ENCODE measurements at regions not wholly inside any gene's neighbourhood (a gene's known extent, or its start where the extent isn't known, plus 50 kb on each side); places are given as distances from the start of the nearest gene placed in this dataset.

DNA sequence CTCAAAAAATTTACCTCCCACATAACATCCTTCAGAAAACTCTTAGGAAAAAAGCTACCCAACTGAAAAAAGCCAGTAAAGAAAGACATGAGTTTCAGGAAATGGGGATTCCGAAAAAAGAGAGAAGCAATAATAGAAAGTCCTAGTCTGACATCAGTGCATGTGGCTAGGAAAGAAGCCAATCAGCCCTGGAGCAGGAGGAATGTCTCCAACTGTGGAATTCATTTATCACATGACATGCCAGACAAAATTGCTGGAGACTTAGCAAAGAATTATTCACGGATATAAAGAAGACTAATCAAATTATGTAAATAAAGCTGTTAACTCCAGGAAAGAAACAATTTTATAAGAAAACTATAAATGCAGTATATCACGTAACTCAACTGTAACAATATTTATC lies 258.9 kb upstream of the RARB start:
- no peaks in the 10 kb centered on the region for H3K9me3 ChIP-seq (ENCODE audit: control insufficient read depth in 2 of 2, insufficient read depth in 1 of 2, low read depth in 1 of 2, low read length in 1 of 2)
- H3K36me3 ChIP-seq (ENCODE audit: control insufficient read depth in 3 of 3, insufficient read depth in 2 of 3, low read depth in 1 of 3, low read length in 3 of 3): no peaks in the 10 kb centered on the region
- no peak overlapping the region for H3K27ac ChIP-seq (ENCODE audit: low read depth in 1 of 3, low read length in 2 of 3)
- FAIRE-seq: no peak
- H3K4me1 ChIP-seq (ENCODE audit: control insufficient read depth in 3 of 3, insufficient read depth in 2 of 3, low read depth in 1 of 3, low read length in 2 of 3): no peaks in the 10 kb centered on the region
- H3K4me3 ChIP-seq (ENCODE audit: low read depth in 1 of 3, low read length in 3 of 3): no peak overlapping the region
- WGBS, 3 donors: 65 to 80% (median 71%) methylated on average over 3 of the region's 3 CpGs
- H3K27me3 ChIP-seq (ENCODE audit: control insufficient read depth in 3 of 3, insufficient read depth in 3 of 3, low read length in 3 of 3): peaks cover 0 to 3% (median 0%) of the 10 kb centered on the region in 3 donors
- no peak for DNase-seq

- H3K27me3 ChIP-seq (ENCODE audit: control insufficient read depth in 3 of 3, insufficient read depth in 3 of 3, low read length in 3 of 3): peaks cover 0 to 3% (median 0%) of the 10 kb centered on the region in 3 donors
- no peak for DNase-seq
- WGBS, 3 donors: 63 to 74% (median 66%) methylated on average over 3 of the region's 3 CpGs
- no peaks in the 10 kb centered on the region for H3K36me3 ChIP-seq (ENCODE audit: control insufficient read depth in 3 of 3, insufficient read depth in 2 of 3, low read depth in 1 of 3, low read length in 3 of 3)
- FAIRE-seq: no peak
- no peak overlapping the region for H3K4me3 ChIP-seq (ENCODE audit: low read depth in 1 of 3, low read length in 3 of 3)
- no peaks in the 10 kb centered on the region for H3K4me1 ChIP-seq (ENCODE audit: control insufficient read depth in 3 of 3, insufficient read depth in 2 of 3, low read depth in 1 of 3, low read length in 2 of 3)
- no peaks in the 10 kb centered on the region for H3K9me3 ChIP-seq (ENCODE audit: control insufficient read depth in 2 of 2, insufficient read depth in 1 of 2, low read depth in 1 of 2, low read length in 1 of 2)
- H3K27ac ChIP-seq (ENCODE audit: low read depth in 1 of 3, low read length in 2 of 3): no peak overlapping the region
Measured at GRCh38 chr3:25170021-25170420, 258.0 kb upstream of the RARB start.

DNA sequence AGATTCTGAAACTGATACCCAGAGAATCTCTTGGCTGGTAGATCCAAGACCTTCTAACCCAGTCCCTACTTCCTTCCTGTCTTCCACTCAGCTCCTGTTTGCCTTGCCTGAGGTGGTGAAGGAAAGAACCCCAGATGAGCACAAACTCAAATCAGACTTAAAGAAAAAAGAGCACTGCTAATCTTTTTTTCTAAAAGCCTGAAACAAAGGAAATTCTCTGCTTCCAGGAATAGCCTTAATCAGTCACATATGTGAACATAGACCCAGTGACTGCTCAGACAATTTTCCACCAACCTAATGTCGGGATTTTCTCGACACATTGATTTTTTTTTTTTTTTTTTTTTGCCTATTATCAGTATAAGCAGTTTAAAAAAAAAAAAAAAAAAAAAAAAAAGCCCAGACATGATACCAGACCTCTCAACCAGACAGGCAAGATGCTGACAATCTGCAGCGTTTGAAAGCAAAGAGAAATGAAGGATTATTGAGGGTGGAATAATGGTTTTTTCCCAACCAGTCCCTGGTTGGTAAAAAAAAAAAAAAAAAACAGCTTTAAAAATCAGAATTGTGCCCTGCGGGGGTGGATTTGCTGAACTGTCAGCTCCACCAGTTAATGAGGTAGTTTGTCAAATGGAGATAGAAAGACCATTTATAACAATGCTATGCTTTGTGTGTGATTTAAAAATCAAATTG lies 256.8 kb upstream of the RARB start:
- H3K4me3 ChIP-seq (ENCODE audit: low read depth in 1 of 3, low read length in 3 of 3): no peak overlapping the region
- WGBS, 3 donors: 50 to 77% (median 76%) methylated on average over 4 of the region's 4 CpGs
- H3K36me3 ChIP-seq (ENCODE audit: control insufficient read depth in 3 of 3, insufficient read depth in 2 of 3, low read depth in 1 of 3, low read length in 3 of 3): no peaks in the 10 kb centered on the region
- no peaks in the 10 kb centered on the region for H3K4me1 ChIP-seq (ENCODE audit: control insufficient read depth in 3 of 3, insufficient read depth in 2 of 3, low read depth in 1 of 3, low read length in 2 of 3)
- DNase-seq (no peak), FAIRE-seq (no peak)
- peaks cover 0 to 5% (median 0%) of the 10 kb centered on the region in 3 donors for H3K27me3 ChIP-seq (ENCODE audit: control insufficient read depth in 3 of 3, insufficient read depth in 3 of 3, low read length in 3 of 3)
- no peak overlapping the region for H3K27ac ChIP-seq (ENCODE audit: low read depth in 1 of 3, low read length in 2 of 3)
- no peaks in the 10 kb centered on the region for H3K9me3 ChIP-seq (ENCODE audit: control insufficient read depth in 2 of 2, insufficient read depth in 1 of 2, low read depth in 1 of 2, low read length in 1 of 2)

DNA sequence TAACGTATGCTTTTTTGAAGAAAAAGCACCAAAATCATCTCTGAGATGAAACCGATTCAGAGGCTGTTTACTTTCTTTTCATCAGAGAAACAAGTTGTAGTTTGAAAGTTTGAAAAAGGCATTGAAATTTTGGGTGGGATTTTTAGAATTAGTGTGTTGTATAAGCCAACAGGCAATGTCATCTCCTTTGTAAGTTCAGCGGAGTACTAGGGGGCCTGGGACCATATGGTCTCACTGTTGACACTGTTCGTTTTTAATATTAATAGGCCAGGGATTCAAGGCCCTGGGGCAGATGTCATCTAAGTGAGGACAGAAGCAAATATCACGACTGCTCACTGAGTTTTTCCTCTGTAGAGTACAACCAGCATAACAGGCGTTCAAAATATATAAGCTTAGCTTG lies 256.2 kb upstream of the RARB start:
- 73 to 83% (median 78%) methylated on average over 6 of the region's 6 CpGs for WGBS, 3 donors
- Histone ChIP-seq H3K4me3 (ENCODE audit: low read depth in 1 of 3, low read length in 3 of 3) (no peak overlapping the region), H3K27ac (ENCODE audit: low read depth in 1 of 3, low read length in 2 of 3) (no peak overlapping the region), H3K9me3 (ENCODE audit: control insufficient read depth in 2 of 2, insufficient read depth in 1 of 2, low read depth in 1 of 2, low read length in 1 of 2) (no peaks in the 10 kb centered on the region), H3K4me1 (ENCODE audit: control insufficient read depth in 3 of 3, insufficient read depth in 2 of 3, low read depth in 1 of 3, low read length in 2 of 3) (no peaks in the 10 kb centered on the region), H3K27me3 (ENCODE audit: control insufficient read depth in 3 of 3, insufficient read depth in 3 of 3, low read length in 3 of 3) (peaks cover 0 to 5% (median 0%) of the 10 kb centered on the region in 3 donors), H3K36me3 (ENCODE audit: control insufficient read depth in 3 of 3, insufficient read depth in 2 of 3, low read depth in 1 of 3, low read length in 3 of 3) (no peaks in the 10 kb centered on the region)
- no peak for FAIRE-seq
- no peak for DNase-seq

DNA sequence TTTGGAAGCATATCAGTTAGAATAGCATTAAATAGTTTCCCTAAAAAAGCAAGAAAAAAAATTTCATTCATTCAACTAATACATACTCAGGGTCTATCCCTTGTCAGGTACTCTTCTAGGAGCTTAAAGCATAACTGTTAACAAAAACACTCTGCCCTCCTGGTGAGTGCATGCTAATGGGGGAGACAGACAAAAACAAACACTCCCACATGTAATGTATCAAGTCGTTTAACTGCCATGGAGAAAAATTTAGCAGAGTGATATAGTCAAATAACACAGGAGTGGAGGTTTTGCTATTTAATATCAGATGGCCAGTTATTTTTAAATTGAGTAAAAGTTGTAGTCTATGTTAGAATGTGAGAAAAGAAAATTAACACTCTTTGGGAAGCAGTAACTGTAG lies 254.5 kb upstream of the RARB start:
- FAIRE-seq: no peak
- Histone ChIP-seq H3K4me3 (ENCODE audit: low read depth in 1 of 3, low read length in 3 of 3) (no peak overlapping the region), H3K27me3 (ENCODE audit: control insufficient read depth in 3 of 3, insufficient read depth in 3 of 3, low read length in 3 of 3) (peaks cover 0 to 5% (median 0%) of the 10 kb centered on the region in 3 donors), H3K9me3 (ENCODE audit: control insufficient read depth in 2 of 2, insufficient read depth in 1 of 2, low read depth in 1 of 2, low read length in 1 of 2) (no peaks in the 10 kb centered on the region), H3K4me1 (ENCODE audit: control insufficient read depth in 3 of 3, insufficient read depth in 2 of 3, low read depth in 1 of 3, low read length in 2 of 3) (no peaks in the 10 kb centered on the region), H3K27ac (ENCODE audit: low read depth in 1 of 3, low read length in 2 of 3) (no peak overlapping the region), H3K36me3 (ENCODE audit: control insufficient read depth in 3 of 3, insufficient read depth in 2 of 3, low read depth in 1 of 3, low read length in 3 of 3) (no peaks in the 10 kb centered on the region)
- no peak for DNase-seq
- 17 to 30% (median 28%) methylated on average over 1 of the region's 1 CpG for WGBS, 3 donors

GRCh38 chr3:25174251-25174650 lies 253.8 kb upstream of the RARB start:
- FAIRE-seq (no peak), DNase-seq (no peak)
- Histone ChIP-seq H3K36me3 (ENCODE audit: control insufficient read depth in 3 of 3, insufficient read depth in 2 of 3, low read depth in 1 of 3, low read length in 3 of 3) (no peaks in the 10 kb centered on the region), H3K4me1 (ENCODE audit: control insufficient read depth in 3 of 3, insufficient read depth in 2 of 3, low read depth in 1 of 3, low read length in 2 of 3) (no peaks in the 10 kb centered on the region), H3K9me3 (ENCODE audit: control insufficient read depth in 2 of 2, insufficient read depth in 1 of 2, low read depth in 1 of 2, low read length in 1 of 2) (no peaks in the 10 kb centered on the region), H3K4me3 (ENCODE audit: low read depth in 1 of 3, low read length in 3 of 3) (no peak overlapping the region), H3K27me3 (ENCODE audit: control insufficient read depth in 3 of 3, insufficient read depth in 3 of 3, low read length in 3 of 3) (peaks cover 0 to 5% (median 0%) of the 10 kb centered on the region in 3 donors), H3K27ac (ENCODE audit: low read depth in 1 of 3, low read length in 2 of 3) (no peak overlapping the region)
- WGBS, 3 donors: 87 to 92% (median 88%) methylated on average over 13 of the region's 13 CpGs

DNA sequence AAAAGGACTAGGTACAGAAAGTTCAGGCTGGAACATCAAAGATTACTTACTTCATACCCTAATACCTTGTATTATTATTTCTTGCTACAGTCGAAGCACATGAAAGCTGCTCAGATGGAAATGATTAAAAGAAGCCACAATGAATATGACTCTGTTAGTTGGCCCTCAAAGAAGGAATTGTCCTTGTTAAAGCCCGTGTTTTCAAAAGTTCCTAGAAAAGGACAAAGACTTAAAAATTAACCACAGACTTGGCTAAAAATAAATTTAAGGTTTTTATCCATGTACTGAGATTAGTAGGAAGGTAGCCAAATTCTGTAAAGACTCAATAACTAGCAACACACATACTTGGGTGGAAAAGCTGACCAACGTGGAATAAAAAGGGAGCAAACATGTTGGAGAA lies 251.0 kb upstream of the RARB start:
- FAIRE-seq: no peak

DNA sequence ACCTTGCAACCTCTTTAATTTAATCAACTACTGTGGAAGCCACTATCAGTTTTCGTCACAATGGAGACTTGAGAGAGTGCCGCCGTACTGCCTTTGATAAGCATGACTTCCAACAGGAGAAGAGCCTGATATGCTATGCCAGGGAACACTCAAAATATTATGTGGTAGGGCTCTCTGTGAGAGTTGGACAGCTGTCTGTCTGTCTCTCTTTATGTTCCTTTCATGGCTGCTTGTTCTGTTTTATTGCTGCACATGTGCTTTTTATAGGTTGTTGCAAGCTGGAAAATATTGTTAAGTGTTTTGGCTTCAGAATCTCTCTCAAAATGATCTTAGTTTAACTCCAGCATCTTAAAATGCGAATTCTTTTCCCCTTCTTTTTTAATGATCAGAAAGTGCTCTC lies 249.4 kb upstream of the RARB start:
- Histone ChIP-seq H3K9me3 (ENCODE audit: control insufficient read depth in 2 of 2, insufficient read depth in 1 of 2, low read depth in 1 of 2, low read length in 1 of 2) (no peaks in the 10 kb centered on the region), H3K4me3 (ENCODE audit: low read depth in 1 of 3, low read length in 3 of 3) (no peak overlapping the region), H3K27me3 (ENCODE audit: control insufficient read depth in 3 of 3, insufficient read depth in 3 of 3, low read length in 3 of 3) (peaks cover 0 to 2% (median 0%) of the 10 kb centered on the region in 3 donors), H3K4me1 (ENCODE audit: control insufficient read depth in 3 of 3, insufficient read depth in 2 of 3, low read depth in 1 of 3, low read length in 2 of 3) (no peaks in the 10 kb centered on the region), H3K27ac (ENCODE audit: low read depth in 1 of 3, low read length in 2 of 3) (no peak overlapping the region), H3K36me3 (ENCODE audit: control insufficient read depth in 3 of 3, insufficient read depth in 2 of 3, low read depth in 1 of 3, low read length in 3 of 3) (no peaks in the 10 kb centered on the region)
- WGBS, 3 donors: 76 to 89% (median 89%) methylated on average over 4 of the region's 4 CpGs
- no peak for DNase-seq
- no peak for FAIRE-seq

More for the DNA sequence above, 251.0 kb upstream of the RARB start:
- no peak overlapping the region for H3K27ac ChIP-seq (ENCODE audit: low read depth in 1 of 3, low read length in 2 of 3)
- H3K4me1 ChIP-seq (ENCODE audit: control insufficient read depth in 3 of 3, insufficient read depth in 2 of 3, low read depth in 1 of 3, low read length in 2 of 3): no peaks in the 10 kb centered on the region
- H3K4me3 ChIP-seq (ENCODE audit: low read depth in 1 of 3, low read length in 3 of 3): no peak overlapping the region
- no peak for DNase-seq
- H3K36me3 ChIP-seq (ENCODE audit: control insufficient read depth in 3 of 3, insufficient read depth in 2 of 3, low read depth in 1 of 3, low read length in 3 of 3): no peaks in the 10 kb centered on the region
- 66 to 80% (median 73%) methylated on average over 3 of the region's 3 CpGs for WGBS, 3 donors
- no peaks in the 10 kb centered on the region for H3K9me3 ChIP-seq (ENCODE audit: control insufficient read depth in 2 of 2, insufficient read depth in 1 of 2, low read depth in 1 of 2, low read length in 1 of 2)
- H3K27me3 ChIP-seq (ENCODE audit: control insufficient read depth in 3 of 3, insufficient read depth in 3 of 3, low read length in 3 of 3): peaks cover 0 to 4% (median 0%) of the 10 kb centered on the region in 3 donors

DNA sequence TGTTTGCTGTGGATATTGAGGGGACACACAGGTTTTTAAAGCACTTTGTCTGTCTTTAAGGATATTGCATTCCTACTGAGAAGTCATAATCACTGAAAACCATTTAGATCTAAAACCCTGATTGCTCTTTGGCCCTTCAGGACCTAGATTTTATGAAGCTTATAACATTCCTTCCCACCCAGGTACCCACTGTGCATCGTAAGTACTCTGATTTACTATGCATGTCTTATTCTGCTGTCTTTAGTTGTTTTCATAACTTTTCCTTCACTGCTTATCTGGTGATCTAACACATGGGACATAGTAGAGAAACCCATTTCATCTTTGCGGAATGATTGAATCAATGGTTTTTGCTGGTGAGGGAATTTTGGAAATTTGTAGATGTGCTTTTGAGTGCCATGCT lies 247.0 kb upstream of the RARB start:
- Histone ChIP-seq H3K27ac (ENCODE audit: low read depth in 1 of 3, low read length in 2 of 3) (no peak overlapping the region), H3K27me3 (ENCODE audit: control insufficient read depth in 3 of 3, insufficient read depth in 3 of 3, low read length in 3 of 3) (no peaks in the 10 kb centered on the region), H3K4me3 (ENCODE audit: low read depth in 1 of 3, low read length in 3 of 3) (no peak overlapping the region), H3K9me3 (ENCODE audit: control insufficient read depth in 2 of 2, insufficient read depth in 1 of 2, low read depth in 1 of 2, low read length in 1 of 2) (no peaks in the 10 kb centered on the region), H3K4me1 (ENCODE audit: control insufficient read depth in 3 of 3, insufficient read depth in 2 of 3, low read depth in 1 of 3, low read length in 2 of 3) (no peaks in the 10 kb centered on the region), H3K36me3 (ENCODE audit: control insufficient read depth in 3 of 3, insufficient read depth in 2 of 3, low read depth in 1 of 3, low read length in 3 of 3) (no peaks in the 10 kb centered on the region)
- DNase-seq (no peak), FAIRE-seq (no peak)
- WGBS, 3 donors: 90 to 97% (median 93%) methylated on average over 2 of the region's 2 CpGs
